GM19324 (cell line): ENCODE measurements at regions not wholly inside any gene's neighbourhood (a gene's known extent, or its start where the extent isn't known, plus 50 kb on each side); places are given as distances from the start of the nearest gene placed in this dataset.
A peak's percentile ranks its signal among the peaks of the same experiment; 100 is the strongest.
"Not testable (repeated sequence)": the region's sequence is repeated elsewhere in the genome, so short reads cannot be mapped to it uniquely, and the experiment has no call there.

Source experiments
- ATAC-seq: cut with Tn5 transposase; IDR thresholded peaks from one replicate; pipeline ENCODE4 v1.9.1; 2021; ENCODE audit warnings: mild to moderate bottlenecking, moderate library complexity; ENCODE audit not compliant: unreplicated experiment, low FRiP score

DNA sequence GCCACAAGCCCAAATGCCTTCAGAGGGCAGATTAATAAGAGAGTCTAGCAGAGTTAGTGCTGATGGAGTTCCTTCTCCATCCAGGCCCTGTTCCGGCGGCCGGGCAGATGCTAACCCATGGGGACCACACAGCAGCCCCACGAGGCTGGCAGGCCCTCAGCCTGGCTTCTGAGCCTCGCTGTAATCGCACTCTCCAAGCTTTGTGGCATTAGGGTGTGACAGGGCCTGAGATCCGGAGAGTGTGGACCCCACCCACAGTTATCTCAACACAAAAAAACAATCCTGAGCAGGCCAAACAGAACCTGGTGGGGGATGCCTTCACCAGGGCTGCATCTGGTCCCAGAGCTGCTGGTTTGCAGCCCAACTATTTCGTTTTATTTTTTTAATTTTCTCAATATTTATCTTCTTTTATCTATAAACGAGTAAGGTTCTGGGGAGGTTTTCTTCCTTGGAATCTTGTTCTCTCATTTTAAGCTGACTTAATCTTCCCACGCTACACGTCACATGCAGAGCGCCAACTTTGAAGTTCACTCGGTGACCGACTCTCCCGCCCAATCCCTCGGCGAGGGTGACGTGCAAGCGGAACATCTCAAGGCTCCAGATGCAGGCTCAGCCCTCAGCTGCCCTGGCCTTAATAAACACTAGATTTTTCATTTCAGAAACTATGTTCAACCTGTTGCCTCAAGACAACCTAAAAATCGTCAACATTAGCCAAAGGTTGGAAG lies 372.4 kb downstream of the BCL2L11 start:
- not testable (repeated sequence) for ATAC-seq

GRCh38 chr2:111493720-111494078 lies 373.0 kb downstream of the BCL2L11 start:
- peak; percentile 54 for ATAC-seq

DNA sequence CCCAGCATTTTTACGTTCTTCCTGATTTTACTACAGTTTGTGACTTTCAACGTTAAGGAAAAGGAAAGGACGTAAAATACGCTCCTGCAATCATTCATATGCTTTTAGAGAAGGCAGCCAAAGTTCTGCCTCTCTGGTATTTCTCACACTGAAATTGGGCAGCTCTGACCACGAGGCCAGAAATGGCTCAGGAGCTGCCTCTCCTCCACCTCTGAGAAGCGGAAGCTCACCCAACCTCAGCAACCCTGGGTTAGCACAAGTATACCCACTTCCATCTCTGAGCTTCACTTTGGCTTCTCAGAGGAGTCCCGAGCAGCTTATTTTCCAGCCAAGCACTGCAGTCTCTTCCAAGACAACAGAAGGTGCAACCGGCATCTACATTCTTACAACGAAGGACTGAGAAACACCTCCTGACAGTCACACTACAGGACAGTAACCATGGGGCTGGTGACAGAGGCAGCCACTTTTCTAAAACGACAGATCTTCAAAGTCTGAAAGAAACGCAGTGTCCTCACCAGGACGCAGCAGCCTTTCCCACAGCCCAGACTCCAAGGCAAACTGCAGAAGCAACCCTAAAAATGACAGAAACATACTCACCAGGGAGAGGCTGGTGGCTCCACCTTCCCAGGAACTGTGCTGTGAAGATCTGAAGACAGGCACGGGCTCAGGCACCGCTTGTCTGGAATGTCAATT lies 373.7 kb downstream of the BCL2L11 start:
- not testable (repeated sequence) for ATAC-seq

GRCh38 chr2:111494981-111495315 lies 374.2 kb downstream of the BCL2L11 start:
- ATAC-seq: not testable (repeated sequence)

DNA sequence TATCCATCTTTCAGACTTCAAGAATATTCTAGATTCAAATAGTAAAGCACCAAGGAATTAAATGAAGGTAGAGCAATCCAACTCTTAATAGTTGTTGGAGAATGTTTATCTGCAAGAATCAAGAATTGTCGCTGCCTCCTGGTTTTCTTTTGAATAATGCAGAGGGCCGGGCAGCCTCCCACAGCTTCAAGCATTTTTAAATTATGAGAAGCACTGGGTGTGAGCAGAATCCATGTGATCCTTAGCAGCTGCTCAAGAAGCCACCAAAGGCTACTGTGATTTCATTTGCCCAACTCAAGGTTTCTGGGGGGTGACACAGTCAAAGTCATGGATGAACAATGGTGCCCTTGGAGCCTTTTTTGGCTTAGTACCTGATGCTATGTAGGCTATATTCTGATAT lies 374.9 kb downstream of the BCL2L11 start:
- ATAC-seq: not testable (repeated sequence)

- not testable (repeated sequence) for ATAC-seq
Observed at GRCh38 chr2:111496176-111496575, 375.5 kb downstream of the BCL2L11 start.

DNA sequence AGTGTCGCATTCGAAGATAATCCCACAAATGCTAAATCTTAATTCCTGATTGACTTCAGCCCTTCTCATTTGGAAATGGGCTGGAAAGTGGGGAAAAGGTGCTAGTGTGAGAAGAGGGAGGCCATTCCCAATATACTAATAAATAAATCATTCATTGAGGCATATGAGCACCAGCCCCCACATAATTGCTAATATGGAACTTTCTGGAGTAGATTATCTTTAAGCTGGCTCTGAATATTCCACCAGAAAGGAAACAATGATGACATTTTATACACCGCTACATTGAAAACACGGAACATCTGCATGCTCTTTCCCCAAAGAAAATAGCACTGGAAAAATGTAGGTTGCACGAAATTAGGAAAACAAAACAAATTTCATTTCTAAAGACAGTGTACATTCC lies 376.1 kb downstream of the BCL2L11 start:
- not testable (repeated sequence) for ATAC-seq

- ATAC-seq: not testable (repeated sequence)
Observed at GRCh38 chr2:111497270-111497669, 376.6 kb downstream of the BCL2L11 start.

- not testable (repeated sequence) for ATAC-seq
Observed at GRCh38 chr2:111500536-111501062, 379.9 kb downstream of the BCL2L11 start.

DNA sequence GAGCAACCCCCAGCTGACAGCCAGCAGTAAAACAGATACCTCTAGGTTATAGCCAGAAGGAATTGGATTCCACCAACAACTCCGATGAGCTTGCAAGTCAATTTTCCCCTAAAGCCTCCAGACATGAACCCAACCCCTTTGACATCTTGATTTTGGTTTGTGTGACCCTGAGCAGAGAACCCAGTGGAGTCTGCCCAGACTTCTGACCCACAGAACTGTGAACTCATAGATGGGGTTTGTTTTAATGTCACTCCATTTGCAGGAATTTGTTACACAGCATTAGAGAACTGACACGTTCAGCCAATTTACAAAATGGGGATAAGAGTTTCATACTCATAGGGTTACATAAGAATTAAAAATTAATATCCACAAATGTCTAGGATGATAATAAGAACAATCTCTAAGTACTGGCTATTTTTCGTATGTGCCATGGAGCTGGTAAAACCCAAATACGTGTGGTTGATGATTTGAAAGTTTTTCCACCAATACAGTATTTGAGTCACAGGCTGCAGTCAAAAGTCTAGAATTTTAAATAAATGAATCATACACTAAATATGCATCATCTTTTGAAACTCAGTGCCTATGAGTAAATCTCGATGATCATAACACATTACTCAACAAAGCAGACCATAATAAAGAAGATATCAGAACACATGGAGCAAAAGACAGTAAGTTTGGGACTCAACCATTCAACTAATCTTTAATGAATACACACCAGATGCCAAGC lies 380.0 kb downstream of the ANAPC1 start:
- ATAC-seq: not testable (repeated sequence)

- ATAC-seq: not testable (repeated sequence)
Observed at GRCh38 chr2:111504571-111504942, 379.4 kb downstream of the ANAPC1 start.

GRCh38 chr2:111505267-111505666 lies 378.7 kb downstream of the ANAPC1 start:
- not testable (repeated sequence) for ATAC-seq

DNA sequence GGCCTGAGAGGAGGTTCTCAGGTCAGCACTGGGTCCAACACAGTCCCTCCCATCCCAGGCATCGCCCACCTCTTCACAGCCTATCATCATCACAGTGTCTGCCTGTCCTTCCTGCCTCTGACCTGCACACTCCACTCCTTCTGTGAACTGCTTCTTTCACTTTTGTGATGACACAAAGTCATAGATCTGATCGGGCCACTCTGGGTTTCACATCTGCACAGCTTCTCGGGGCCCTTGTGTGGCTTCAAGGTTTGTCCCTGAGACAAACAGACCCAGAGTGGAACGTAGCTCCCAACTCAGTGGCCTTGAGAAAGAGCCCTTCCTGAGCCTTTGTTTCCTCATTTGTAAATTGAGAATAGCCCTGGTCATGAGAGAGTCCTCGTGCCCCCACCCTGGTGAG lies 377.1 kb downstream of the ANAPC1 start:
- ATAC-seq: peak; percentile 78

DNA sequence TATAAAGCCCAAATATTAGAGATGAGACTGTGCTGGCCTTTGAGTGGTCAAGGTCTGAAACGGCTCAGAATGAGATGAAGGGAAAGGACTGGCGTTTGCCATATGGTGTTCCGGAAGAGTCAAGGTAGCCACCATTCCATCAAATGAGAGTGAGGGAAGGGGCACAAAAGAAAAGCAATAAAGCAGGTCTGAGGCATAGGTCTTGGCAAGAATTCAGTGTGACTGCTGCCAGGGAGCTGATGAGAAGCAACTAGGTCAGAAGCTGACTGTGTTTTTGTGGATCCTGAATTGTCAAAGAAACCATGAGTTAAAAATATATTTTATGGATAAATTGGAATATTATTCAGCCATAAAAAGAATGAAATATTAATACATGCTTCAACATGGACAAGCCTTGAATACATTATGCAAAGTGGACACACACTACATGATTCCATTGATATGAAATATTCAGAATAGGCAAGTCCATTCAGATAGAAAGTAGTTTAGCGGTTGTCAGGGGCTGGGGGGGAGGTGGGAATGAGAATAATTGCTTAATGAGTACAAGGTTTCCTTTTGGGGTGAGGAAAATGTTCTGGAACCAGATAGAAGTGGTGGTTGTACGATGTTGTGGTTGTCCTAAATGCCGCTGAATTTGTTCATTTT lies 374.6 kb downstream of the ANAPC1 start:
- not testable (repeated sequence) for ATAC-seq

GRCh38 chr2:111510384-111510783 lies 373.6 kb downstream of the ANAPC1 start:
- ATAC-seq: not testable (repeated sequence)

DNA sequence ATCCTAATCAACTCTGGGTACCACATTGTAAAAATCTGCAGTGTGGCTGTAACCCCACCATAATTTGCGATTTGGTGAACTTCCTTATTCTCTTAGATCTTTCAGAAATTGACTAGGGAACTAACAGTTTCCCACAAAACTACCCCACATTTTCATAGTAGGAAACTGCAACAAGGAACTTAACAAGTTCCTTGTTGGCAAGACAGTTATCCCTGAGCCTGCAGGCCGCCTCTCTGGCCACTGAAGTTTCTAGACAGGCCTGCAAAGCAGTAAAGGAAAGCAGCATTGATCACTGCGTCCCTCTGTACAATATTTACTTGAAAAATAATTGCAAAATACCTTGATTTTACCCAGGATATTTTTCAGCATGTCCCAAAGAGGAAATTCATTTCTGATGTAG lies 372.9 kb downstream of the ANAPC1 start:
- not testable (repeated sequence) for ATAC-seq

- not testable (repeated sequence) for ATAC-seq
Observed at GRCh38 chr2:111512378-111512777, 371.6 kb downstream of the ANAPC1 start.

- ATAC-seq: not testable (repeated sequence)
Observed at GRCh38 chr2:111514138-111514537, 369.9 kb downstream of the ANAPC1 start.

DNA sequence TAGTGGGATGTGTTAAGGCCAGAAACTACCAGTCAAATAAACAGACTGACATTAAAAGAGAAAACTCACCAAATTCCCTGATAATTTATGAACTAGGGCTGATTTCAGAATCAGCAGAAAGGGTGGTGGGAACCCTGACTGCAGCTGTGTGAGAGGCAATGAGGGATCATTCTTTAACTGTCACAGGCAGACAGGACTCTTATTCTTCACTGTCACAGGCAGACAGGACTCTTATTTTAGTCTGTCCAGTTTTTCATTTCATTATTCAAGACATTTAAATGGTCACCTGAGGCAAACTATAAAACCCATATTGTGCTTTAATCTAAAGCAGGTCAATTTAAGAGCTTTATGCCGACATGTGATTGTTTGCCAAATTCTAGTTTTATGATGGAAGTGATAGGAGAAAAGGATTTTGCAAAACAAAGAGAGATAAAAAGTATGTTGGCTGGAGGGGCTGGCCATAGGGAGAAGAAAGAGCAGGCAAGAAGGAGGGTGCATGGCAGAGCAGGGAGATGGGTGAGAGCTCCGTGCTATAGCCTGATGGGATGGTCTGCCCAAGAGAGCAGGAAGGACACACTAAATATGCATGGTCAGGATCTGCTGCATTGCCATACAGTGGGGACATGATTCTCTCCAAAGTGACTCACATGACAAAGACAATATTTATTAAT lies 366.8 kb downstream of the ANAPC1 start:
- not testable (repeated sequence) for ATAC-seq

- ATAC-seq: not testable (repeated sequence)
Observed at GRCh38 chr2:111517721-111518053, 366.3 kb downstream of the ANAPC1 start.
